Daoy (cell line): ENCODE measurements at regions not wholly inside any gene's neighbourhood (a gene's known extent, or its start where the extent isn't known, plus 50 kb on each side); places are given as distances from the start of the nearest gene placed in this dataset.
"Not testable (repeated sequence)": the region's sequence is repeated elsewhere in the genome, so short reads cannot be mapped to it uniquely, and the experiment has no call there.

Source experiments
- DNase-seq: peaks from one replicate; pipeline ENCODE4 v3.0.0-alpha.2; 2015; ENCODE audit warnings: low read depth

DNA sequence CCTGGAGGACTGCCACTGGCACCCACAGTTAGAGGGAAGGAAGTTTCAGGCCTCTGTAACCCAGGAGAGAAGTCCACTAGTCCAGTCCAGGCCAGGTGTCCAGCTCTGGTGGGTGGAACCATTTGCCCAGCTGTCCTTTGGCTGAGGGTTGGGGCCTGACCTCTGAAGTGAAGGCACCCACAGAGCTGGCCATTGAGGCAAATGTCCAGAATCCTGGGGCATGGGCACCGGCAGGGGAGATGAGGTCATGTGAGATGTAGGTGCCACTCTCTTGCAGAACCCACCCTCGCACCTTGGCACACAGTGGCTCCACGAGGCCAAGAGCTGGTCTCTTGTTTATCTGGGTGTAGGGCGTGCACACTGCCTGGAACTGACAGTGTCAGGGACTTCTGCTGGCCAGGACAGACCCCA lies 162.8 kb downstream of the SMAD6 start:
- DNase-seq = no peak

DNA sequence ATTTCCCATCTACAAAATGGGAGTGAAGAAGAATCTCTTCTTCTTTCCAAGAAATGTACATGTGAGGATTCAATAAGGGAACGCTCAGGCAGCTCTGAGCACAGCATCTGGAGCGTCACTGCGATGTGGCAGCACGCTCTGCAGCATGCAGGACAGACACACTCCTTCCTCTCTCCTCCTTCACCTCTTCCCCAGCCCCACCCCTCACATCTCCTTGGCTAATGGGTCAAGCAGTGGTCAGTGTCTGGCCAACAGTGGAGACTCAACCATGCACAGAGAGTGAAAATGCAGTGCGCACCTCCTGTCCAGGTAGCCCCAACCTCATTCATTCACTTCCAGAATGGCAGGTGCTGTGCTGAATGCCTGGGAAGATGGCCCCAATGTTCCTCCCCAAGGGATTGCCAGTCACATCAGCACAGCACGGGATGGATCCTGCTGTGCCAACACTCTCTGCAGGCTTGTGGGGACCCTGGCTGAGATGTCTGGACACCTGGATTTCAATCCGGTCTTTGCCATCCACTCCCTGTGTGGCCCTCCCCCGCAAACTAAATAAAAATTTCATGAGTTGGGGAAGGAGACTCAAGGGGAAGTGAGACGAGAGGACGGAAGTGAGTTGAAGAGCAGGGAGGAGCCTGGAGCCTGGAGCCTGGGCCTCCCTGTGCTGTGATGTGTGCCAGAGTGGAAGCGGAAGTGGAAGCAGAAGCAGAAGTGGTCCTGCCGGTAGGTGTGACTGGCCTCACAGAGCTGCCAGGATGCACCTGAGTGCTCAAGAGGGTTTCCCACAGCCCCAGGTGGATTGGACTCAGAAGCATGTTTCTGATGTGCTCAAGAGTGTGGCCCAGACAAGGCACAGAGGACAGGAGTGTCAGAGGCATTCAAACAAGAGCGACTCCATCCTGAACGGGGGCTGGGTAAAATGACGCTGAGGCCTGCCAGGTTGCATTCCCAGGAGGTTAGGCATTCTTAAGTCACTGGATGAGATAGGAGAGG lies 163.9 kb downstream of the SMAD6 start:
- DNase-seq = no peak

DNA sequence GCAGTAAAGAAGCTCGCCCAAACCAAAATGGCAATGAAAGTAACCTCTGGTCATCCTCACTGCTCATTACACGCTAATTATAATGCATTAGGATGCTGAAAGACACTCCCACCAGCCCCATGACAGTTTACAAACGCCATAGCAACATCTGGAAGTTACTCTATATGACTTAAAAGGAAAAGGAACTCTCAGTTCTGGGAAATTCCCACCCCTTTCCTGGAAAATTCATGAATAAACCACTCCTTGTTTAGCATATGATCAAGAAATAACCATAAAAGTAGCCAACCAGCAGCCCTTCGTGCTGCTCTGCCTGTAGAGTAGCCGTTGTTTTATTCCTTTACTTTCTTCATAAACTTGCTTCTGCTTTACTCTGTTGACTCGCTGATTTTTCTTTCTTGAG lies 164.6 kb downstream of the SMAD6 start:
- no peak for DNase-seq

DNA sequence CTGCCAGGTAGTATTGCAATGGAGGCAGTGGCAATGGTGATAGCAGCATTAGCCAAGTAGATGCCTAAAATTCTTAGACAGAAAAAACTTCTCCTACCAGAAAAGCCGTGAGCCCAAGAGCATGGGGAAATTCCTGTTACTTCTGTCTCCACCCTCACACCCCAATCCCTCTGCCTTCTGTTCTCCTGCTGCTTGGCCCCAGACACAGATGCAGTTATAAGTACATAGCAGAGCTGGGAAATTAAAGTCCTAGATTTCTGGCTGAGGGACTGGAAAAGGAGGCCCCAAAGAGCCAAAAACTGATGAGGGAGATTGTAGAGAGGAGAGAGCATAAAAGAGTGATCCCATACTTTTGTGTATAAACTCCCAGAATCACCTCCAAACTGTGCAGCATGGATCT lies 166.9 kb downstream of the SMAD6 start:
- DNase-seq = no peak

DNA sequence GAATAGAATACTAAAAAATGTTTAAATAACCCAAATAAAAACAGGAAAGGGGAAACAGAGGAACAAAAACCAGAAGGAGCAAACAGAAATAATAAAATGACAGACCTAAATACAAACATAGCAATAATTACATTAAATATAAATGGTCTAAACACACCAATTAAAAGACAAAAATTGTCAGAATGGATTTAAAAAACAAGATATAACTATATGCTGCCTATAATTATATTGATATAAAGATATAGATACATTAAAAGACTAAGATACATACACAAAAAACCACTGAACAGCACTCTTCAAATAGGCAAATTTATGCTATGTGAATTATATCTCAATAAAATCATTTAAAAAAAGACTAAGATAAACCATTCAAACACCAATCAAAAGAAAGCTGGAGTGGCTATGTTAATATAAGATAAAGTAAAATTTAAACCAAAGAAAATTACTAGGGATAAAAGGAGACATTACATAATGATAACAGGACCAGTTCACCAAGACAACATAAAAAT lies 168.9 kb downstream of the SMAD6 start:
- no peak for DNase-seq

DNA sequence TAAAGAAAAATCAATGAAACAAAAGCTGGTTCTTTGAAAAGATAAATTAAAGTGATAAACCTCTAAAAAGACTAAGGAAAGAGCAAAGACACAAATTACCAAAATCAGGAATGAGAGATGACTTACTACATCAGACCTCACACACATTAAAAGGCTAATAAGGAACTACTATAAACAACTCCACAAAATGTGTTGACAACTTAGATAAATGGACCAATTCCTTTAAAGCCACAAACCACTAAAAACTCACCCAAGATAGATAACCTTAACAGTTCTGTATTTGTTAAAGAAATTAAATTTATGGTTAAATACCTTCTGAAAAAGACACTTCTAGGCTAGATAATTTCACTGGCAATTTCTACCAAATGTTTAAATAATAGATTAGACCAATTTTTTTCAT lies 170.4 kb downstream of the SMAD6 start:
- no peak for DNase-seq

DNA sequence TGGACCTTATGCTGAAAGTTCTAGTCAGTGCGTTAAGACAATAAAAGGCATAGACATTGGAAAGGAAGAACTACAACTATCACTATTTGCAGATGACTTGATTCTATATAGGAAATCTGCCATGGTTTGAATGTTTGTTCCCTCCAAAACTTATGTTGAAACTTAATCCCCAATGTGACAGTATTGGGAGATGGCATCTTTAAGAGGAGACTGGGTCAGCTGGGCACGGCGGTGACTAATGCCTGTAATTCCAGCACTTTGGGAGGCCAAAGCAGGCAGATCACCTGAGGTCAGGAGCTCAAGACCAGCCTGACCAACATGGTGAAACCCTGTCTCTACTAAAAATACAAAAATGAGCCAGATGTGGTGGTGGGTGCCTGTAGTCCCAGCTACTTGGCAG lies 171.3 kb downstream of the SMAD6 start:
- DNase-seq = not testable (repeated sequence)

DNA sequence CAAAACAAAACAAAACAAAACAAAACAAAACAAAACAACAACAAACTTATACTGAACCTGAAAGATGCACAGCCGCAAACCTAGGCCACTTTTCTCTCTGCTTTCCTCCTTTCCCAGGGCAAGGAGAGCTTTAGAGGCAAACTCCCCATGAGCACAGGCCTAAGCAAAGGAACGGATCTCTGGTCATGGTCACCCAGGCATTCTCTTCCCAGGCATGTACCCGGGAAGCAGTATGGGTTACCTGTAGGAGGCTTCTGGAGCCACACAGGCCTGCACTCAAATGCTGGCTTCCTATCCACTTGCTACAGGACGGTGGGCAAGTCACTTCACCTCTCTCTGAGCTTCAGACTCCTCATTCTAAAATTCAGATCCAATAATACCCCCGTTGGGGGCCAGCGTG lies 171.8 kb downstream of the SMAD6 start:
- DNase-seq = no peak

DNA sequence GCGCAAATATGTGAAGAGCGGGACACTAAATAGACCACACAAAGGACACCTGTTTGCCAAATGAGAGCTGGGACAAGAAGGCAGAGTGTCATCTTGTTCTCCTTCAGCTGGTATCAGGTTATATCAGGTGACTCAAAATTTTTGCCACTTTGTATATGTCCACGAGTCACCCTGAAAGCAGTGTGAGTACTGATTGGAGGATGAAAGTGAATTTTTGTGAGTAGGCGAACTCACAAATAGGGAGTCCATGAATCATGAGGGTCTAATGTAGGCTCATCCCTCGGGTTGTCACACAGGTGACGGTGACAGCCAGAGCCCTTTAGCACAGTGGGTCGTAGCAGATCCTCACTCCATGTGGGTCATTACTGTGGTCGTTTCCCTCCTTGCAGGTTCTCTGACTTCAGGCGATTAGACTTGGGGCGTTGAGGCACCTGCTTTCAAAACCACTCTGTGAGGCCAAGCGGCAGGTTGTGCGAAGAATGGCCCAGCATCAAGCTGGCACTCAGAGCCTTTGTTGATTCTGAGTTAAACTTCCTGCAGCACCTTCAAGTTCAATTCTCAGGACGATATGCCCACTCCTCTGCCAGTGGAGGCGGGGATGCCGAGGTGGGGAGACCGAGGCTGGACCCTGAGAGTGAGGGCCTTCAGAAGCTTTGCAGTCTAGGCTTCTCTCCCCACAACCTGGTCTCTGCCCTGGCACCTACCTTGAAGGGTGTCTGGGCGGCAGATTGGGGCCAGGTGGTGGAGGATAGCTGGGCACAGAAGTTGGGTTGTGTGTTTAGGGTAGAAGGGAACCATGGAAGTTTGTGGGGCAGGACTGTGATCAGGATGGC lies 173.8 kb downstream of the SMAD6 start:
- DNase-seq = no peak

DNA sequence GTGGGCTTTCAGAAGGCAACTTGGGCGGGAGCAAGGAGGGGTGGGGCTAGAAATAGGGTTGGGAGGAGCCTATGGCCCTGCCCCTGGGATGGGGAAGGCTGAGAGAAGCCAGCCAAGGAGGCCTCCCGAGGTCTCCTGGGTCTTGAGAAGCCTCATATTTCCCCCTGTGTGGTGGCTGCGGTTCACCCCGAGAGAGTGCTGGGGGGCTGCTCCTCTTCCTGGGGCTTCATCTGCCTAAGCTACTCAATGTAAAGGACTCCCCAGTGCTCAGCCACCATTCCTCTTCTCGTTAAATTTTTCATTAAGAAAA lies 174.3 kb downstream of the SMAD6 start:
- no peak for DNase-seq

DNA sequence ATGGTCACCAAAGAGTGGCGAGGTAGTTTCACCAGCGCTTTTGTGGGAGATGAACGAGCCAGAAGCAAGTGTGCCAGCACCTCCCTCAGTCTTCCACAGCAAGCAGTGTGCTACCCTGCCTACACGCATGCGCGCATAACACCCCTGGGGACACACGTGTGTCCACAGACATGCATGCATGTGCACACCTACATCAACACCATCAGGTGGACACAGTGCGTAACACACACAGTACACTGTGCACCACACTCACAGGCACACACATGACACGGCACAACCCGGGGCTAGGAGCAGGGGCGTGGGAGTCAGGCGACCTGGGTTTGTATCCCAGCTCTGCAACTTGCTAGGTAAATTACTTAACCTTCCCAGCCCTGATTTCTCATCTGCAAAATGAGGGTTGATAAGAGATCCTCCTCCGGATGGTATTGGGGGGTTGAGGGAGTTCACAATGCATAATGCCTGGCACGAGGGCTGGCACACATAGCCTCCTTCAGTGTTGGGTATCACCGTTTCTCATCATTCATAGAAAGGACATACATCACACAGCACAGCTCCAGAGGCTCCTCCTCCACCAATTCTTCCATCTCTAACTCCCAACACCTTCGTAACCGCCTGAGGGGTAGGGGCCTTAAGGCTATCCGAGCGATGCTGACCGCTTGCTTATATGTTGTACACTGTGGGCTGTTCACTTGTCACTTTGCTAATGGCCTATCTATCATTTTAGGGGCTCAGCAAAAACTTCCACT lies 174.9 kb downstream of the SMAD6 start:
- no peak for DNase-seq

DNA sequence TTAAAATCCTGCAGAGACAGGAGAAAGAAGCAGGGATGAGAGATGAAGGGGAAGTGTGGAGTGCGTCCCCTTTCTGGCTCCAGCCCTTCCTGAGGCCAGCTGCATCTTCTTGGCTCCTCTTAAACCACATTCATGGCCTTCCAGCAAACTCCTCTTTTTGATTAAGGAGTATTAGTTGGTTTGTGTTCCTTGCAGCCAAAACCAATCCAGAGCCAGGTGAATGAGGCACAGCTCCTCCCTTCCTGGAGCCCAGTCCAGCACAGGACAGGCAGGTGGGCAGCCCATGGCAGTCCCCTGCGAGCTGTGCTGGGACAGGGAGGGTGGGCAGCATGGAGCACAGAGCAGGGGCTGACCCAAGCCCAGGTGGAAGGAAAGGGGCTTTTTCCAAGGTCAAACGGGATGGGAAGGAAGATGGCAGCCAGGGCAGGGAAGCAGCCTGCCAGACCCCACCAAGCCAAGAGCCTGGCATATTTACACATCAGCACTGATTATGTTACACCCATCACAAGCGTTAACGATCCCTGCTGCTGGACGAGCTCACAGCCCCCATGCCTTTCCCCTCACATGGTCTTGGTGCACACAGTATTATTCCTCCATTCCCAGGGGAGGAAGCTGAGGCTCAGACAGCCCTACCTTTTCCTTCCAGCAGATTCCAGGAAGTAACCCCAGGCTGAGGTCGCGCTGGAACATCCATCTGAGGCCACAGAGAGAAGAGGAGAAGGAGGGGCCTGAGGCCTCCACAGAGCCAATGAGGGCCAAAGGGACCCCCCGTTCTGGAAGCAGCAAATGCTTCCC lies 175.6 kb downstream of the SMAD6 start:
- no peak for DNase-seq

DNA sequence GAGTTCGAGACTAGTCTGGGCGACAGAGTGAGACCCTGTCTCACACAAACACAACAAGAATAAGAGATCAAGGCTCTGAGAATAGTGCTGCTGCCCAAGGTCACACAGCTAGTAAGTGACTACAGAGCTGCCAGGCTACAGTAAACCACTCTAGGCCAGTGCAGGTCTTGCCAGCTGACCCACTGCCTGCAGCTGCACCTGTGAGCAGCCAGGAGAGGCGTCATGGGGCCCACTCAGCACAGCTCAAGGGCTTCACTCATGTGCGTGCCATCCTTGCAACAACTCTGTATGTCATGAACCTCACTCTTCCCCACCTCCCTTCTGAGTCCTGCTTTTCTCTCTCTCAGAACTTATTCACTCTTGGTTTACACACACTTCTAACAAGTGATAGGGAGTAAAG lies 176.7 kb downstream of the SMAD6 start:
- DNase-seq = no peak

DNA sequence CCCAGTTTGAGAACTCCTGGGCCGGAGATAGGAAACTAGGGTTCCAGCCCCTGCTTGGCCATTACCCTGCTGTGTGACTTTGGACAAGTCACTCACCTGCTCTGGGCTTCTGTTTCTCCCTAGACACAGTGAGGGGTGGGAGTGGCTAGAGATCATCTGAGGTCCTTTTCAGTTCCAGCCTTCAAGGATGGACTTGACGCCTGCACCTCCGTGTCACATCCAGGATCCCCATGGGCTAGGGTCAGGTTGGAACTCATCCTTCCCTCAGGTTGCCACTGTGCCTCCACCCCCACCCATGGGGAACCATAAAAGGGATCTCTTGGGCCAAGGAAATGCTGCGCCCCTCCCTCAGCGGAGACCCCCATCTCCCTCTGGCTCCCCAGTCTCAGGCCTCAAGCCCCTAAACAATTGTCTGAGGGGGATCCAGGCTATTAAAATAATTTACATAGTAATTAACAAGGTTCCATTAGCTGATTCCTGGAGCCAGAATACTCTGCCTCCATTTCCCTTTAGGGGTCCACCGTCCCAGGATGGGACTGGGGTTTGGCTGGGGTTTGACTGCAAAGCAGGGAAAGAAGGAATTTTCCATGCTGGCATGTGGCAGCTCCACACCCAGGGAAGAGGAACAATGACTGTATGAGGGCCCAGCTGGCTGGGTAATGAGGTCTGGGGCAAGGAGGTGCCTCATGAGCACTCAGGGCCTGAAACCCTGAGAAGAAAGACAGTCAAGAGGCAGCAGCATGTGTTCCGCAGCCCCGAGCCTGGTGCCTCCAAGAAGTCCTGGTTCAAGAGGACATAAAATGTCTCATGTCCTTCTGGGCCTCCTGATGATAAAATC lies 177.7 kb downstream of the SMAD6 start:
- no peak for DNase-seq

DNA sequence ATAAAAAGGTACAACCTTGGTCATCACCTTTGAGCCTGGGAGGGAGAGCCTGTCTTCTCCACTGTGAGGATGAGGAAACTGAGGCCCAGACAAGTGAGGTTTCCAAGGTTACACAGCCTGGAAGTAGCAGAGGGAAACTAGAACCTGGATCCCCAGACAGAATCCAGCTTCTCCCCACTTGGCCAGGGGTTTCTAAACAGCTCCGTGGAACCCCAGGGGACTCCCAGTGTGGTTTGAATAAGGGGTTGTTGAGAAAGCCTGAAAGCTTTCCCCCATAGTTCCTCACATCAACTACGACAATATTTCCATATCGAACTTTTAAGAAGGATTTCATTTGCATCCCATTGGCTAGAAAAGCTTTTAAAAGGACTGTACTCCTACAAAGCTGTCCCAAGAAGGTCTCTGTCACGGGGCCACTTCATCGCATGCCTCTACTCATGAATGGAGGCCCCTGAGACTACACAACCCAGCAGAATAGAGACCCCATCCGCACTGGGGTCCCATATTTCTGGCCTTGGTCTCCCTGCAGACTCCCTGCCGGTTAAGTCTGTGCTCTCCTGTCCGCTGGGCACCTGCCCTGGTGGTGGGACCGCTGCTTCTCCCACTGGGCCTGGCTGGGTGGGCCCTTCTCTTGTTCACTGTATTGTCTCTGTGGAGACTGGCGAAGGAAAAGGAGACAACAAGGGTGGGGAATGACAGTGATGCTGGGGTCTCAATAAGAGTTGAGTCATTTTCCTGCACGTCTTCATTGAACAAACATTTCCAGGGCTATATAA lies 178.5 kb downstream of the SMAD6 start:
- no peak for DNase-seq

DNA sequence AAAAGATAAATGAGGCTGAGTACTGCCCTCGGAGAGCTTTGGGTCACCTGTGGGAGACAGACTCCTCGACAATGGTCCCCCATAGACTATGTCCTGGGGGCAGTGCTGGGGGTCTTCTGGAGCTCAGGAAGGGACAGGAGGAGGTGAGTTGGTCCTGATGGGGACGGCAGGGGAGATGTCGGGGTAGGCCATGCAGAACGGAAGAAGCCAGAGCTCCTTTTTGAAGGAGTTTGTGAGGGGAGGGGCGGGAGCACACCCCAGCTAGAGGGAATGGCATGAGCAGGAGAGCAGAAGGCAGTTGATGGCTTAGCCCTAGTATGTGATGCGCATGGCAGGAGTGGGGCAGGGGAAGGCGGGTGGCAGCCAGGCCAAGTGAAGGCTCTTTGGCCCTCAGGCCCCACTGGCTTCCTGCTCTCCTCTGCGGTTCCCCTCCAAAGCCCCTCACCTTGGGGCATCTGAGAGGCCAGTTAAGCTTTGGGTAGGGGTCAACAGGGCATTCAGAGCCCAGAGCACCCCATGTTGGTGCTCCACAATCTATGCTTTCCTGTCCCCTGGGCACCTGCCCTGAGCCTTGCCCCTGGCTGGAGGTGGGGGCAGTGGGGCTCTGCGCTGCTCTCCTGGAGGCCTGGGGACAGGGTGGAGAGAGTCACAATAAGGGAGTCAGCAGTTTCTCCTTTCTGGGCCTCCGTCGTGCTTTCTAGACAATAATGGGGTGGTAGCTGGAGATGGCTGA lies 179.3 kb downstream of the SMAD6 start:
- no peak for DNase-seq

DNA sequence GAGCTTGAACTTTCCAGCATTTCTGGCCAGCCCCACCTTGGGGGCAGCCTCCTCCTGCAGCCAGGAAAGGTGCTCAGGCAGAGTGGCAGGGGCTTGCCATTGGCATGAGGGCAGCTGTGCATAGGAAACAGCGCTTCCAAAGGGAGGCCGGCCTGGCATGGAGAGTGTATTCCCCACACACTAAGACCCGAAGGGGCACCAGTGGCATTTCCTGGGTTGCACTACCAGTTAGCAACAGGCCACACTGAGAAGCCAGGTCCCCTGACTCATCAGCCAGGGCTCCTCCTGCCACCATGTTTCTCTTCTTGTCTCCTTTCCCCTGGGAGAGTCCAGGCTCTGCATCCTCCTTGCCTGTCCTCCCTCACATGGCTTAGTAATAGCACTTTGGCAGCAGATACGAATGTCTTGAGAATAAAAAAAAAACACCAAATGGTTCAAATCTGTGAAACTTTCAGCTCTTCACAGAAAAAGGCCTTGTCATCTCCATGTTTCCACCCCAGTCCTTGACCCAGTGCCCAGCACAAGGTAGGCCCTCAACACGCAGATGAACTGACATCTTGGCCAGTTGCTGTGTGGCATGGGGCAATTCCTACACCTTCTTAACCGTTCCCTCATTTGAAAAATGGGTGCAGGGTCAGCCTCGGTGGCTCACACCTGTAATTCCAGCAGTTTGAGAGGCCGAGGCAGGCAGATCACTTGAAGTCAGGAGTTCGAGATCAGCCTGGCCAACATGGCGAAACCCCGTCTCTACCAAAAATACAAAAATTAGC lies 180.4 kb downstream of the SMAD6 start:
- peak; percentile 79 for DNase-seq

DNA sequence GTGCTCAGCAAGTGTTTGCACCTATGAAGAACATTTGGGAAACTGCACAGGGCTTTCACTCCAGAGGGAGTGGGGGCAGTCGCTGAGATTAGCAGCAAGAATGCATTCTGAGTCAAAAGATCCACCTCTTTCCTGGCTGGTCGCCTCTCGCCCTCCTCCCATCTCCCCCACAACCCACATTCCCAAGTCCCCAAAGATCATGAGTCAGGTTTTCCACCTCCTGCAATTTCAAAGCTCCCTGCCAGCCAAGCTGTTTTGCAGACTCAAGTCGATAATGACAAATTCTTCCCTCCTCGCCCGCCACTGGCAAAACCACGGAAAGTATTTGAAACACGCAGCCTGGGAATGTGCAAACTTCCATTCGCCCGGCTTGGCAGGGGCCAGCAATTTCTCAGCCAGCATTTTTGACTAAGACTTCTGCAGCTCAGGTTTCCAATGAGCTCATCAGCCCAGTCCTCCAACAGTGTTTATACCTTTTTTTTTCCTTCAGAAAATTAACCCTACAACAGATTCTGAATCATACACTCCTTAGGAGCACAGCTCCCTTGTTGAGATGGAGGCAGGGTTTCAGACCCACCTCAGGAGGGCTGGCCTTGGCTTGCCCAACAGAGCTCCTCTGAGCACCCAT lies 181.4 kb downstream of the SMAD6 start:
- DNase-seq = peak; percentile 99
